HG02938 (cell line): ENCODE measurements at regions not wholly inside any gene's neighbourhood (a gene's known extent, or its start where the extent isn't known, plus 50 kb on each side); places are given as distances from the start of the nearest gene placed in this dataset.

Experiments
- ATAC-seq: cut with Tn5 transposase; IDR thresholded peaks from one replicate; pipeline ENCODE4 v1.9.1; 2021; ENCODE audit warnings: mild to moderate bottlenecking, moderate library complexity; ENCODE audit not compliant: unreplicated experiment

DNA sequence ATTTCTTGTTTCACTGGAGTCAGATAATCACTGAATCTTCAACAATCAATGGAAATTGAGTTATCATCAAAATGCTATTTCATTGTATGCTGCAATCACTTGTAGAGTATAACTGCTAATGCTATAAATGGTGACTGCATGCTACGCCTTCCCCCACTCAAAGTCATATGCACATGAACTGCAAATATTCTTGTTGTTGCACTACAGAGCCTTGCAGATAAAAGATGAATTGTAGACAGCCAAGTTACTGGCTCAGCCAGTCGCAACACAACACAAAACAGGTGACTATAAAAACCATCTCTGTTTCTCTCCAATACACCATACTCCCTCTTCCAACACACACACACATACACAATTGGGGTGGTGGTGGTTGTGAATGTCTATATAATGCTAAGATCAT lies 171.0 kb upstream of the HMGA2 start:
- no peak for ATAC-seq

DNA sequence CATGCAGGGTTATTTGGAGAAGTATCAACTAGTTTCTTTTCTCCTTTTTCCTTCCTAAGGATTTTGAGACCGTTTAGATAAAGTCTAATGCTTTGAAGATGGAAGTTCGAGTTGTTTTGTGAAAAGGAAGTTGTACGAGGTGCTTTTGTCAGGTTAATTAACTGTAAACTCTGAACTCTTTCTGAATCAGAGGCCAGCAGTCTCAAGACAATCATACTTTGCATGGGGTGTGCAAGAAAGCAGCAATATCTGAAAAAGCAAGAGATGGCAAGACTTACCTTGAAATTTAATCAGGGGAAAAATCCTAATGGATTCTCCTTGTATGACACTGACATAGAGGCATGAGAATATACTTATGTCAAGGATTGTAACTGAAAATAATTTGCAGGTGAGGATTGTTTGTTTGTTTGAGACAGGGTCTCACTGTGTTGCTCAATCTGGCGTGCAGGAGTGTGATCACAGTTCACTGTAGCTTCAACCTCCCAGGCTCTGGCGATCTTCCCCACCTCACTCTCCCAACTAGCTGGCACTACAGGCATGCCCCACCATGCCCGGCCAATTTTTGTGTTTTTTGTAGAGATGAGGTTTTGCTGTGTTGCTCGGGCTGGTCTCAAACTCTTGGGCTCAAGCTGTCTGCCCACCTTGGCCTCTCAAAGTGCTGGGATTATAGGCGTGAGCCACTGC lies 170.2 kb upstream of the HMGA2 start:
- ATAC-seq, result no peak

DNA sequence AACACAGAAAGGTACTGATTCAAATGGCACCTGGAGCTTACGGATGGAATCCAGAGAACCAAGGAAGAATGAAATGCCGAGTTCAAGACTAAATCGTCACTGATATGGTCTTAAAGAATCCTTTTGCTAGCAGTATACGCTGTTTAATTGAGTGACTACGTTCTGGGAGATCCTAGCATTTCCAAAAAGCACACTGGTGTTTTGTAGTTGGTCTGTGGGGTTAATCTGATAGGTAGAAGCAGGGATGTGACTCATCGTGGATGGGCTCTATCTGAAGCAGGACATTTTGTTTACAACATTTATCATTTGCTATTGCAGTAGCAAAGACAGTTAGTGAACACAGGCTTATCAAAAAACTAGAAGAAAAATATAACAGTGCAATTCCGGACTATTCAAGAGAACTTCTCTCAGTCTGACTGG lies 169.2 kb upstream of the HMGA2 start:
- ATAC-seq, result no peak

DNA sequence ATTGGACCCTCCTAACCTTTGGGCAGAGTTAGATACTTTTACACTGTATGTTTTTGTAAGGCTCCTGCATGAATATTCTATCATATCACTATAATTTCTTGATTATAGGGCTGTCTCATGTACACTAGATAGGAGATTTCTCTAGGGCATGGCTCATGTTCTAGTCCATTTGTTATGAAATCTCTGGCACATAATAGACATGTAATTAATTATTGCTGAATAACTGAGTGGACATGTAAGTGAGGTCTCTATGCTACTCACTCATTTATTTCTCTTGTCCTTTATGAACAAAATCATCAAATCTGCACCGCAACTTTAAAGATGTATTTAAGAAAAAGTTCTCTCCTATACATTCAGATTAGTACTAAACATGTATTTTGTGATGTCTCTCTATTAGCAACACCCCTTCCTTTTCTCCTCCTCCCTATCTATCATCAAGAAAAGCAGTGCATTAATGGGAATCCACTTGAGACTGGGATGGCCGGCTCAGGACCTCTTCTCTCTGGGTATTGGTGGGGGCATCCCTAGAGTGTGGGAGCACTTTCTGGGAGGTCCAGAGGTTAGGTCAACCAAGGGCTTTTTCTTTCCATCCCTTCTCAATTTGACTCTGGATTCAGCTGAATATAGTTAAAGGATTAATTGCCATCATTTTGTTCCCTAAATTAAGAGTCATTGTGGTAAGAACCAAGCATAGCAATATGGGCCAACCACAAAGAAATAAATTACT lies 168.0 kb upstream of the HMGA2 start:
- no peak for ATAC-seq

DNA sequence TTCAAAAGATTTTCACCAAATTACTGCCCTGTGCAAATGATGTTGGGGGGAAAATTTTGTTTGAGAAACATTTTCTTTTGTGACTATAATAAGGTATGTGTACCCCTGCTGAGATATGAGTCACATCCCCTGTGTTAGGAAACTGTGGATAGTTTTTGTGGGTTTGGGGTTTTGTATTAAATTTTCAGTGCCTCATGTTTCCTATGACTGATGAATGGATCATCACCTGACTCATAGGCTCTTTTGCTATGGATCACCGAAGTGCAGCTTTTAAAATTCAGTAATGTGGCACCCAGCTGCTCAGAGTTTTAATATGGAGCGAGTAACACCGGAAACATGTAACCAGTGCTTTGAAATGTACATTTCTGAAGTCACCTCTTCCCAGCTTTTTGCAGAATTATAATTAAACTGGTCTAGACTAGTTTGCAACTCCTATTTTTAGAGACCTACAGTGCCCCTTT lies 167.4 kb upstream of the HMGA2 start:
- no peak for ATAC-seq

DNA sequence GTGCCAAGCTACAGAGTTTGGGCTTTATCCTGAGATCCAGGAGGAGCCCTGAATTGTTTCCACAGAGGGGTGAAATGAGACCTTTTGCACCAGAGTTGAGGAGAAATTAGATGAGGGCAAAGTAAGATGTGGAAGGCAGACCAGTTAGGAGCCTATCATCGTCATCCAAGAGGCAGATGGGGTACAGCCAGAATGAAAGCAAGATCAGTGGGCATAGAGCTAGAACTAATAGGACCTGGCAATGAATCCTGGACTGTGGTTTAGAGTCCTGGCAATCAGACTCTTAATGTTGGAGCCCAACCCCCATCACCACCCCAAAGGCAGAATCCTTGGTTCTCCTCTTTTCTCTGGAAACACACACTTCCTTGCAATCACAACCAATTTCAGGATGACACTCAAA lies 166.6 kb upstream of the HMGA2 start:
- no peak for ATAC-seq

DNA sequence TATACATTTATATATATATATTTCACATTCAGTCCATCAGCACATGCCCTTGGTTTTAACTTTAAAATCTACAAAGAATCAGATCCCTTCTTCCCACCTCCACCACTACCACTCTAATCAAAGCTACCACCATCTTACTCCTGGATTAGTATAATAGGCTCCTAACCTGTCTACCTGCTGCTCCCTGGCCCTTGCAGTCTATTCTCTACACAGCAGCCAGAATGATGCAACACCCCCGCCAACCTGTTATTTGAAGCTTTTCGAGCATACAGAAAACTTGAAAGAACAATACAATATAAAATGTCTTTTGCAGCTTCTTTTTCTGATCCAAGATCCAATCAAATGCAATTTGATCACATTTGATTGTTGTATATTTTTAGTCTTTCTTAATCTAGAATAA lies 165.9 kb upstream of the HMGA2 start:
- ATAC-seq, result no peak

DNA sequence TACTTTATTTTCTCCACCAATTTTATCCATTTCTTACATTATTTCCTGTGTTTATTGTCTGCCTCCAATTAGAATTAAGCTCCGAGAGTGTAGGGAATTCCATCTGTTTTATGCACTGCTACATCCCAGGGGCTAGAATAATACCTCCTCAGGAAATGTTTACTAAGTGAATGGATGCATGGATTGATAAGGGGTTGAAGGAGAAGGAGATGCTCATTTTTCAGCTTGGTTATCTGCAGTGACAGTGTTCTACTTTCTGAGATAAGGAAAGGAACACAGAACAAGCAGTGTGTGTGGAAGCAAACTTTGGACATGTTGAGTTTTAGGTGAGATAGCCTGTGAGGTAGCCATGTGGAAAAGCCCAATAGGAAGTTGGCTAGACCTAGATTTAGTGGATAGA lies 164.6 kb upstream of the HMGA2 start:
- no peak for ATAC-seq

DNA sequence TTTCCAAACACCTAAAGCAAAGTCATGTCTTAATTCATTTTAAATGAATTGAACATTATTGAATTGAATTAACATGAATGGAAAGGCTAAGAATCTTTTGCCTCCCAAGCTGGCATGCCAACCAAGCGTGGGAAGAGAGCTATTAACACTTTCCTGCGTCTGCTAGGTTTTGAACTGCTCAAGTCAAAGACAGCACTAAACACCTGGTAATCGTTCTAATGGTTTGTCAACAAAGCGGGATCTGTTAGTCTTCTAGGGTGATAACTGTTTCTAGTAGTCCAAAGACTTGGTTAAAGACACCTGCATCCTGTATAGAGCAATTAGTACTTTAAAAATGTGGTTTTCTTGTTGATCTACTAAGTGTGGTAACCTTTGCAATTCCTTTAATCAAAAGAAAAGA lies 164.2 kb upstream of the HMGA2 start:
- no peak for ATAC-seq

DNA sequence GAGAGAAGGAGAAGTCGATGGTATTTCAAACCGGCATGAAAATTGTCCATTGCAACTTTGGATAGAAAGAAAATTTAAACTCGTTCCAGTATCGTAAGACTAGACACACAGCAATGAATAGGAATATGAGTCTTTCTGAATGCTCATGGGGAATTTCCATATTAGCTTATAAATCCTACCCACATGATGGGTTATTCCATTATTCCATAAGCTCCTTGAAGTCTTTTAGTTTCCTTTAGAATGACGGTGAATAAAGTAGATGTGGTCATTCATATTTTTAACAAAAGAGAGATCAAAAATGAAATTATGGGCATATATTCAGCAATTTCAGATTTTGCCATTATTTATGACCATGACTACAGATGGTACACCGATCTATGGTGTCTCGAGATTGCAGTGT lies 163.4 kb upstream of the HMGA2 start:
- ATAC-seq, result no peak

DNA sequence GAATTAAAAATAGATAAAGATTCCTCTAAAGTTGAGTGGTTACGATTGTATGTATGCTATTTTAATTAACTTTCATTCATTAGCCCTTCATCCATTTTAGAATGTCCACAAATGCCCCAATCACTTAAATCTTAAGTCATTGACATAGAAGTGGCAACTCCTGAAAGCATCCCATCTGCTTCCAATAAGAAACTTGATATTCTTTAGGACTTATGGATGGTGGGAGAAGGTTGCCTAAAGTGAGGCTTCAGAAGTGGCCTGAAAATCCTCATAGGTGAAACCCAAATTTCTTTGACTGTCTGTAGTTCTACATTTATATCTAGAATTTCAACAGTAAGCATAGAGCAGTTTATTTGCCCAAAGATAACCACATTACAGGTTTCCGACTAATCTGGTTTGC lies 161.7 kb upstream of the HMGA2 start:
- no peak for ATAC-seq

DNA sequence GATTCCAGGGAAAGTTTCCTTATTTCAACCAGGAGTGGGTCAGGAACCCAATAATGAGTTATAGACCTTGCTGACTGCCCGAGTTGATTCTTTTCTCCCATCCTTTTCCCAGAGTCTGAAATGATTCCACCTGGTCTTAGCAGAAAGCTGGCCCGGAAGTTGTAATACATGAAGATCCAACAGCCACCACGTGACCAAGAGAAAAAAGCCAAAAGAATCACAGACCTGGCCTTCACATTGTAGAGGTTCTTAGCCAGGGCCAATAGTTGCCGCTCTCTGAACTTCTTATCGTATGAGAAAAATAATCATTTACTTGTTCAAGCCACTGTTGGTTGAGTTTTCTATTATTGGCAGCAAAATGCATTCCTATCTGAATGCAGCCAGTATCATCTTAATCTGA lies 161.2 kb upstream of the HMGA2 start:
- no peak for ATAC-seq

DNA sequence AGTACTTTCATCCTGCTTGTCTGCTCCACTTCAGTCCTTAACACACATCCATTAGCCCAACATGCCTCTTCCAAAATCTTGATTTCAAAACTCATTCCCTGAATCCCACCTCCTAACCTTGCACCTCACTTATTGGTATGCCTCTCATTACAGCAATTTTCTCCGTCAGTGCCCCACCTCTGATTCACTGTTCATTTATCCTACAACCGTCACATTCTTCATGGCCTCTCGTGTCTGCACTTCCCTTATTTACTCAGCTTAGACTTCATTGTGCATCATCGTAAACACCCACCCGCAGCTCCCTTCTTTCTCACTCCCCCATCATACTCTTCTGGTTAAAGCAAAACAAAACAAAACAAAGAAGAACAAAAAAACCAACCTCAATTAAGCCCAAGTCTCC lies 160.6 kb upstream of the HMGA2 start:
- ATAC-seq, result no peak

DNA sequence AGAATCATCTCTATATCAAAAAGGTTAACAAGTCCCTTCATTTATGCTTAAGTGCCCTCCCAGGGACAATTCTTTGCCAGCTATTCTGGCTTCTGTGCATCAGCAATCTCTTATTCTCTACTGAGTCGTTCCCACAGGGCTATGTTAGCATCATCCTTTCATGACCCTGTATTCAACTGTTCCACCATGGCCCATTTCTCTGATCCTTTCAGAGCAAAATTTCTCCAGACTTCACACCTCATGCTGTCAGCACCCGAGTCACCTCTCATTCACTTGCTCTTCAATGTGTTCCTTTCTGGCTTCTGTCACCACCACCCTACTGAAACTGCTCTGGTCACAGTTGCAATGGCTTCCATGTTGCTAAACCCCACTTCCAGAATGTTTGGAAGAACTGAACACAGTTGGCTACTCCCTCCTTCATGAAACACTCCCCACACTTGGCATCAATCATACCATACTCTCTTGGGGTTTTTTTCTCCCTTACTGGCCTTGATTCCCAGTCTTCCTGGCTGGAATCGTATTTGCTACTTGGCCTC lies 159.5 kb upstream of the HMGA2 start:
- ATAC-seq, result no peak

DNA sequence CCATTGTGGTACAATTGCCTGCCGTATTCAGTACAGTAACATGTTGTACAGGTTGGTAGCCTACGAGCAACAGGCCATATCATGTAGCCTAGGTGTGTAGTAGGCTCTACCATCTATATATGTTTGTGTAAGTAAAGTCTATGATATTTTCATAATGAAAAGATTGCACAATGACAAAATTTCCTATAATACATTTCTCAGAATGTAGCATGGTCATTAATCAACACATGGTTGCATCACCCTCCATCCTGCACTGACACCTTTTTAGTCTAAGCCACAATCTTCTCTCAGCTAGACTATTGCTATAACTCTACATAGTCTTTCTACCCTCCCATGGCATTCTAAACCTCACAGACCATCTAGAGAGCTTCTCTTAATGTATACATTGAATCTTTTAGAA lies 158.5 kb upstream of the HMGA2 start:
- no peak for ATAC-seq

DNA sequence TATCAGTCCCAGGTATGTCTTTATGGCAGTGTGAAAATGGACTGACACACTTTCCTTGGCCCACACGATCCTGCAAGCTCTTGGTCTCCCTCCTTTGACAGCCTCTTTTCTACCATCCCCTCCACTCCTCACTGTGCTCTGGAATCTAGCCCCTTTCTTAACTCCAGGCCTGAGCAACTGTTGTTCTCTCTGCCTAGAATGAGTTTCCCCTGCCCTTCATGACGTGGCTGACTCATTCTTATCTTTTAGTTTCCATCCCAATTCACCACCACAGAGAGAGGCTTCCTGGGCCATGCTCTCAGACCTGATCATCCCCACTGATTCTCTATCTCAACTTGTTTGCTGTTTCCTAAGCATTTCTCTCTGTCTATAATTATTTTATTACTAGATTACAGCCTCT lies 157.4 kb upstream of the HMGA2 start:
- ATAC-seq, result no peak

DNA sequence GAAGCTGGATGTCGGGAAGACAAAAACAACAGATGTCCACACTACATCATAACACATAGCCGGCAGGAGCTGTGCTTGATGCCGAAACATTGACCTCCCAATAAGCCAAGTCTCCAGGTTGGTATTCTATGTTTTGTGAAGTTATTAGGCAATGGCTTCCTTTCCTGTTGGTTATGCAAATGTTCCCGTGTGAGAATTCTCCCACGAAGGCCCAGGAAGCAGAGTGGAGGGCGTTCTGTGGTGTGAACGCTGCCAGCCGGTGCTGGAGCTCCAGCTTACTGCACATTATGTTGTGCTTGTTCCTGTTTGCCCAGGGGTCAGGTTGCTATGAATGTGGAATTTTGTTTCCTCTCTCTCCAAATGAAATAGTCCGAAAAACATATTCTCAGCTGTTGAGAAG lies 156.4 kb upstream of the HMGA2 start:
- ATAC-seq, result no peak

DNA sequence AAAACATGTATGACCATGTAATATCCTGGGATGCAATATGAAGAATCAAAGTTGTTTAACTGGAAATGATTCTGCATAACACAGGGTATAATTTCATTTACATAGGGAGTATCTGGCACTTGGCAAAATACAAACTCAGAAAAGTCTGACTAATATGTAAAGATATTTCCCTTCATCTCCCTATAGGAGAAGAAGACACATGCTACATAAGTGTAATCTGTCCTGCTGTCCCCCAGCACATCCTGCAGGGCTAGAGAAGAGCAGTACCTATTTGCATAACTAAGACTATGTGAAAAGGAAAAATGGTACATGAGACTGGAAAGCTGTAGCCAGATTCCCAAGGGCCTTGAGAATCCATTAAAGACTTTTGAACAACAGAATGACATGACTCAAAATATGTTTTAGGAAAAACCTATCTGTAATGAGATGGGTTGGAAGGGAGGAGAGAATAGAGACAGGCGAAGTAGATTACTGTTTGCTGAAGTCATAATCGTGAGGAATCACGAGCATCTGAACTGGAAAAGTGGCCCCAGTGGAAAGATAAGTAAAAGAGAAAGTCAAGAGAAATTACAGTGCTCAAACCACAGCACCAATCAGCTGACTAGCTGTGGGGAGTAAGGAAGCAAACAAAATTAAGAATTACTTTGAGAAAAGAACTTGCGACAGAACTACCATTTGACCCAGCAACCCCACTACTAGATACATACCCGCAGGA lies 155.1 kb upstream of the HMGA2 start:
- ATAC-seq, result no peak

DNA sequence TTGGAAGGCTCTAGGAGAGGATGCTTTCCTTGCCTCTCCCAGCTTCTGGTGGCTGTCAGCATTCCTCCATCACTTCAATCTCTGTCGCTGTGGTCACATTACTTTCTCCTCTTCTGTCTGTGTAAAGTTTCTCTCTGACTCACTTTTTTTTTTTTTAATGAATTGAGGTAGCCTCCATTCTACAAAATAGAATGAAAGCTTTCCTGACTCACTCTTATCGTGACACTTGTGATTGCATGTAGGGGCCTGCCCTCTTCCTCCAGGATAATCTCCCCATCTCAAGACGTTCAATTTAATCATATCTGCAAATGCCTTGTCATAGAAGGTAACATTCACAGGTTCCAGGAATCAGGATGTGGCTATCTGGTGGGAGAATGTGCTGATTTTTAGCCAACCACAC lies 153.5 kb upstream of the HMGA2 start:
- no peak for ATAC-seq

DNA sequence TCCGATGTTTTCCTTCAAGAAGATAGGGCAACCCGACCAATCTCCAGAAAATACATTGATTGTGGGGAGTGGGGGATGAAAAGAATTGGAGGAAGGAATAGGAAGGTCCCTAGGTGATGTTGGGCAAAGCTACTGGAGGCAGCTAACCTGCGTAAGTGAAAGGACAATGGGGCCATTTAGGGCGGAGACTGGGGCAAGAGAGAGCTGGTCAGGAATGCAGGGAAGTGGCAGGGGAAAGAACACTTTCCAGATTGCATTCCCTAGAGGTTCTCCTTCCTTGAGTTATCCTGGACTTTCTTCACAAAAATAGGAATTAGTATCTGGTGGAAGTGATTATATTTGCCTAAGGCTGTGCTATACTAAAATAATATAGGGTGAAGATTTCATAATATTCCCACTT lies 151.8 kb upstream of the HMGA2 start:
- ATAC-seq, result no peak

DNA sequence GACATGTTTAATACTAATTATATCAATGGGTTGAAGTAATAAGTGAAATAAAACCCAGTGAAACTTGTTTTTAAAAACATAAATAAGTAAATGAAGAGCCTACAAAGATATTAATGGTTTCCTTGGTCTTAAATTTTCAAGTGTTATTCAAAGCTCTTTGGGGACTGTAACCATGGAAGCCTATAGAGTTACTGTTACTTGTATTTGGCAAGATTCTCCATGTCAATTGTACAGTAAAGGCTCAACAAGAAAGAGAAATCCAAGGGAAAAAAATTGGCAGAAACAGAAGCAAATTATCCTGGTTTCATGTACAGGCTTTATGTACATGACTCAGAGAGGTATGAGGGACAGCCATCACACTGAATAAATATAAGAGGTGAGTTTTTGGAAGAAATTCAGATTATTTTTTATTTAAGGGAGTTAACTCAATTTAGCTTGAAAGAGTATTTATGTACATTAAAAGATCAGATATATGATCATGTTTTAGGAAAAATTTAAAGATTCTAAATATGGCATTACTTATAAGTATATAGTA lies 151.1 kb upstream of the HMGA2 start:
- ATAC-seq, result no peak

DNA sequence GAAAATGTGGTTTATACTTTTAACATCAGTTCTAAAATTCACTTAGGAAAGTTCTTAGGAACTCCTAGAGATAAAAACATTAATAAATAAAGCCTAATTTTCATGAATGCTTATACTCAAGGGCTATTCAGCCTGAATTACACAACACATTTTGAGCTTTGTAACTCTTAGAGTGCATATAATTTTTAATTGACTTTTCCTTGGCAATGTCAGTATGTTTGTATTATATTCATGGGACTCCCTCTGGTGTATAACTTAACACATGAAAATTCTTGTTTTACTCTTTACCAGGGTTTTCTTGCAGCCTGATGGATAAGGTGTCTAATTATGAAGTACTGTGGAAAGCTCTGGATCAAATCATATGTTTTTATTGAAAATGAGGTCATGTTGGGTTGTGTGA lies 150.6 kb upstream of the HMGA2 start:
- no peak for ATAC-seq
